ENCODE measurements at regions not wholly inside any gene's neighbourhood (a gene's known extent, or its start where the extent isn't known, plus 50 kb on each side); places are given as distances from the start of the nearest gene placed in this dataset.

DNA sequence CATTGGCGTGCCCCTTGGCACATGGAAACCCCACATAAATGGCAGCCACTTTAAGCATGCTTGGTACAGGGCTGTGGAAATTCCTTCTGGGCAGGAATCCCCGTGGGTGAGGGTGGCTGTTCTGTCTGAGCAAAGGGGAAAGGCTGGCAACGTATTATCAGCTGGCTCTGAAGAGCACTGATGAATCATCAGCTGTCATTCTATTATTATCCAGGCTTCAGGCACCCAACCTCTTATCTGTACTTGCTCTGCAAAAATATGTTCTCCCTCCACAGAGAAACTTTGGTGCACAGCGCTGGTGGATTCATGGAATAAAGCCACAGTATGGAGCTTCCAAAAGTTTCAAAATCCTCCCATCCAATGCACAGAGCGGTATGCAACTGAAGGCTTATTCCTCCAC is 167.1 kb downstream of the TBX5 start:
- TF ChIP-seq POLR2A (IDR thresholded peaks at IDR 0.05; ENCODE audit: low read length) (no peak), GATA1 (IDR thresholded peaks at IDR 0.05; ENCODE audit: low read depth, low read length) (no peak)
